HEK293 (cell line): ENCODE measurements at regions not wholly inside any gene's neighbourhood (a gene's known extent, or its start where the extent isn't known, plus 50 kb on each side); places are given as distances from the start of the nearest gene placed in this dataset.

Experiments
- CTCF ChIA-PET: fragments of 350-600 bp; formaldehyde crosslinking; extraction: SDS; loops from one replicate; lab custom pipeline; 2021; ENCODE audit warnings: antibody characterized with exemption; lab: Yijun Ruan, JAX
- POLR2A ChIA-PET: fragments of 300-600 bp; formaldehyde crosslinking; extraction: SDS; loops from one replicate; lab custom pipeline; 2020; ENCODE audit warnings: antibody characterized with exemption, inconsistent platforms; lab: Yijun Ruan, JAX
- H3K27ac ChIP-seq: fragments of 200-500 bp; sonication (Bioruptor generic); 2 replicates; pipeline ENCODE4 v1.5.1; 2014; ENCODE audit warnings: low read depth, low read length, control low read depth, inconsistent platforms; ENCODE audit errors: extremely low read depth
- H3K36me3 ChIP-seq, 2 experiments: fragments of 200-500 bp in 1 of 2; sonication (Bioruptor generic) in 1 of 2; 1 replicate in 1 of 2; 2 replicates in 1 of 2; pipeline ENCODE4 v1.5.1; 2014 to 2017; ENCODE audit warnings: inconsistent platforms in 2 of 2, low read length in 2 of 2; ENCODE audit not compliant: control insufficient read depth in 2 of 2, insufficient read depth in 1 of 2
- H3K4me1 ChIP-seq: fragments of 200-500 bp; sonication (Bioruptor generic); 2 replicates; pipeline ENCODE4 v1.5.1; 2014; ENCODE audit warnings: mild to moderate bottlenecking, low read length, inconsistent platforms; ENCODE audit not compliant: control insufficient read depth, insufficient read depth
- H3K4me3 ChIP-seq: 2 replicates; pipeline ENCODE4 v1.5.1; 2011; ENCODE audit warnings: low read depth, mild to moderate bottlenecking, control low read depth, low read length, moderate library complexity
- H3K9me3 ChIP-seq: fragments of 200-500 bp; sonication (Bioruptor generic); 2 replicates; pipeline ENCODE4 v1.5.1; 2014; ENCODE audit warnings: low read depth, low read length, inconsistent platforms; ENCODE audit not compliant: control insufficient read depth, insufficient read depth
- BCL6B ChIP-seq: fragments of 450-650 bp; formaldehyde crosslinking; IDR thresholded peaks from 2 replicates; pipeline ENCODE4 v1.5.1; 2017; ENCODE audit warnings: missing biosample characterization, missing genetic modification characterization
- EGR2 ChIP-seq: fragments of 450-650 bp; formaldehyde crosslinking; IDR thresholded peaks from 2 replicates; pipeline ENCODE4 v1.5.1; 2016; ENCODE audit warnings: low read depth, missing biosample characterization, missing genetic modification characterization
- ELK4 ChIP-seq: IDR thresholded peaks from 2 replicates; pipeline ENCODE4 v1.6.1; 2011; ENCODE audit warnings: mild to moderate bottlenecking, low read depth, low read length, borderline replicate concordance
- HIC1 ChIP-seq: fragments of 450-650 bp; formaldehyde crosslinking; IDR thresholded peaks from 2 replicates; pipeline ENCODE4 v1.5.1; 2016; ENCODE audit warnings: missing biosample characterization, missing genetic modification characterization
- REPIN1 ChIP-seq: fragments of 450-650 bp; formaldehyde crosslinking; IDR thresholded peaks from 2 replicates; pipeline ENCODE4 v1.5.1; 2017; ENCODE audit warnings: missing biosample characterization, missing genetic modification characterization, low read depth
- ZBTB48 ChIP-seq: fragments of 450-650 bp; formaldehyde crosslinking; IDR thresholded peaks from 2 replicates; pipeline ENCODE4 v1.5.1; 2016; ENCODE audit warnings: missing biosample characterization, missing genetic modification characterization
- ZFP37 ChIP-seq: fragments of 450-650 bp; formaldehyde crosslinking; IDR thresholded peaks from 2 replicates; pipeline ENCODE4 v1.5.1; 2016; ENCODE audit warnings: missing biosample characterization, missing genetic modification characterization
- ZNF114 ChIP-seq: fragments of 450-650 bp; formaldehyde crosslinking; IDR thresholded peaks from 2 replicates; pipeline ENCODE4 v1.5.0; 2017; ENCODE audit warnings: missing biosample characterization, missing genetic modification characterization
- ZNF146 ChIP-seq: fragments of 450-650 bp; formaldehyde crosslinking; IDR thresholded peaks from 2 replicates; pipeline ENCODE4 v1.5.1; 2016; ENCODE audit warnings: missing biosample characterization, missing genetic modification characterization
- ZNF266 ChIP-seq: fragments of 450-650 bp; formaldehyde crosslinking; IDR thresholded peaks from 2 replicates; pipeline ENCODE4 v1.5.1; 2016; ENCODE audit warnings: missing biosample characterization, missing genetic modification characterization, low read depth
- ZNF302 ChIP-seq: fragments of 450-650 bp; formaldehyde crosslinking; IDR thresholded peaks from 2 replicates; pipeline ENCODE4 v1.5.1; 2016; ENCODE audit warnings: missing biosample characterization, missing genetic modification characterization, low read depth
- ZNF548 ChIP-seq: fragments of 450-650 bp; formaldehyde crosslinking; IDR thresholded peaks from 2 replicates; pipeline ENCODE4 v1.5.1; 2016; ENCODE audit warnings: missing biosample characterization, missing genetic modification characterization
- ZNF549 ChIP-seq: fragments of 450-650 bp; IDR thresholded peaks from 2 replicates; pipeline ENCODE4 v1.5.1; 2018; ENCODE audit warnings: missing biosample characterization, missing genetic modification characterization, mild to moderate bottlenecking, inconsistent platforms, moderate library complexity
- ZNF692 ChIP-seq: fragments of 450-650 bp; formaldehyde crosslinking; IDR thresholded peaks from 2 replicates; pipeline ENCODE4 v1.5.1; 2016; ENCODE audit warnings: missing biosample characterization, missing genetic modification characterization
- ZNF785 ChIP-seq: fragments of 450-650 bp; formaldehyde crosslinking; IDR thresholded peaks from 2 replicates; pipeline ENCODE4 v1.5.1; 2016; ENCODE audit warnings: missing biosample characterization, missing genetic modification characterization
- ZNF791 ChIP-seq: fragments of 450-650 bp; formaldehyde crosslinking; IDR thresholded peaks from 2 replicates; pipeline ENCODE4 v1.5.1; 2016; ENCODE audit warnings: missing biosample characterization, missing genetic modification characterization
- ZSCAN23 ChIP-seq: fragments of 450-650 bp; formaldehyde crosslinking; IDR thresholded peaks from 2 replicates; pipeline ENCODE4 v1.5.1; 2016; ENCODE audit warnings: missing biosample characterization, missing genetic modification characterization
- ZSCAN4 ChIP-seq: fragments of 450-650 bp; formaldehyde crosslinking; IDR thresholded peaks from 2 replicates; pipeline ENCODE4 v1.5.1; 2017; ENCODE audit warnings: missing biosample characterization, missing genetic modification characterization
- TF ChIP-seq, protein P1 (sequence below): fragments of 450-650 bp; formaldehyde crosslinking; IDR thresholded peaks from 2 replicates; pipeline ENCODE4 v1.5.1; 2016; ENCODE audit warnings: missing biosample characterization, missing genetic modification characterization
- TF ChIP-seq, protein P2 (sequence below): fragments of 450-650 bp; formaldehyde crosslinking; IDR thresholded peaks from 2 replicates; pipeline ENCODE4 v1.5.1; 2016; ENCODE audit warnings: missing biosample characterization, missing genetic modification characterization

DNA sequence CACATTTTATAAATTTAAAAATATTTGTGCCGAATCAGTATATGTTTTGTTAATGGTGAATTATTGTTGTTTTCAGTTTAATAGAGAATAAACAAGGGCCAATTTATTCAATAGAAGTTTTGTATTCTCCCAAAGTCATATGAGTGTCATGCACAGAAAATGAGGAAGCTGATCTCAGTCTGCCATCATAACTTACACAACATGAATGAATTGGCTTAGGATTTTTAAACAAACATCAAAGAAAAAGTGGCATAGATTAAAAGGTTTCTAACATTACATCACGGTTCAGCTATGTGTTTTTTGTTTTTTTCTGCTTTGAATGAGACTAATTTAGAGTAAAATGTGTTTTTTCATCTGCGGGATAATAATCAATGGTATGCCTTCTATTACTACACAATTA lies 123.4 kb upstream of the CTNNA2 start:
- TF ChIP-seq ZSCAN4 (tag by site-specific recombination) (no peak), ZBTB48 (no peak), ZNF549 (tag by site-specific recombination) (no peak), ZNF785 (no peak), ZNF791 (tag by site-specific recombination) (no peak), ELK4 (no peak), ZNF692 (tag by site-specific recombination) (no peak), HIC1 (no peak), ZNF302 (tag by site-specific recombination) (no peak), ZNF114 (tag by site-specific recombination) (no peak), EGR2 (tag by site-specific recombination) (no peak), ZNF548 (tag by site-specific recombination) (no peak), ZNF266 (no peak), REPIN1 (tag by site-specific recombination) (no peak), ZFP37 (tag by site-specific recombination) (no peak), ZSCAN23 (tag by site-specific recombination) (no peak), BCL6B (no peak), ZNF146 (tag by site-specific recombination) (no peak)
- TF ChIP-seq, protein P1, sequence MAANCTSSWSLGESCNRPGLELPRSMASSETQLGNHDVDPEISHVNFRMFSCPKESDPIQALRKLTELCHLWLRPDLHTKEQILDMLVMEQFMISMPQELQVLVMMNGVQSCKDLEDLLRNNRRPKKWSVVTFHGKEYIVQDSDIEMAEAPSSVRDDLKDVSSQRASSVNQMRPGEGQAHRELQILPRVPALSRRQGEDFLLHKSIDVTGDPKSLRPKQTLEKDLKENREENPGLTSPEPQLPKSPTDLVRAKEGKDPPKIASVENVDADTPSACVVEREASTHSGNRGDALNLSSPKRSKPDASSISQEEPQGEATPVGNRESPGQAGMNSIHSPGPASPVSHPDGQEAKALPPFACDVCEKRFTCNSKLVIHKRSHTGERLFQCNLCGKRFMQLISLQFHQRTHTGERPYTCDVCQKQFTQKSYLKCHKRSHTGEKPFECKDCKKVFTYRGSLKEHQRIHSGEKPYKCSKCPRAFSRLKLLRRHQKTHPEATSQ (tag by site-specific recombination) = no peak
- TF ChIP-seq, protein P2, sequence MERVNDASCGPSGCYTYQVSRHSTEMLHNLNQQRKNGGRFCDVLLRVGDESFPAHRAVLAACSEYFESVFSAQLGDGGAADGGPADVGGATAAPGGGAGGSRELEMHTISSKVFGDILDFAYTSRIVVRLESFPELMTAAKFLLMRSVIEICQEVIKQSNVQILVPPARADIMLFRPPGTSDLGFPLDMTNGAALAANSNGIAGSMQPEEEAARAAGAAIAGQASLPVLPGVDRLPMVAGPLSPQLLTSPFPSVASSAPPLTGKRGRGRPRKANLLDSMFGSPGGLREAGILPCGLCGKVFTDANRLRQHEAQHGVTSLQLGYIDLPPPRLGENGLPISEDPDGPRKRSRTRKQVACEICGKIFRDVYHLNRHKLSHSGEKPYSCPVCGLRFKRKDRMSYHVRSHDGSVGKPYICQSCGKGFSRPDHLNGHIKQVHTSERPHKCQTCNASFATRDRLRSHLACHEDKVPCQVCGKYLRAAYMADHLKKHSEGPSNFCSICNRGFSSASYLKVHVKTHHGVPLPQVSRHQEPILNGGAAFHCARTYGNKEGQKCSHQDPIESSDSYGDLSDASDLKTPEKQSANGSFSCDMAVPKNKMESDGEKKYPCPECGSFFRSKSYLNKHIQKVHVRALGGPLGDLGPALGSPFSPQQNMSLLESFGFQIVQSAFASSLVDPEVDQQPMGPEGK (tag by site-specific recombination) = no peak
- no peaks in the 10 kb centered on the region for H3K36me3 ChIP-seq
- POLR2A ChIA-PET = no interaction called here
- H3K27ac ChIP-seq = no peak overlapping the region
- H3K9me3 ChIP-seq = no peaks in the 10 kb centered on the region
- CTCF ChIA-PET = no interaction called here
- H3K4me1 ChIP-seq = no peaks in the 10 kb centered on the region
- H3K4me3 ChIP-seq = no peak overlapping the region
